Thyroid gland (tissue), 4 donors: ENCODE measurements at regions not wholly inside any gene's neighbourhood (a gene's known extent, or its start where the extent isn't known, plus 50 kb on each side); places are given as distances from the start of the nearest gene placed in this dataset.

Source experiments
- DNase-seq, 2 donors: peaks; one replicate each; pipeline ENCODE4 v3.0.0-alpha.2; 2019
- H3K27ac ChIP-seq, 3 donors: fragments of 200-600 bp; sonication (generic); 1 replicate in 2 of 3; 2 replicates in 1 of 3; pipeline ENCODE4 v1.5.1; 2016 to 2019; ENCODE audit warnings: mild to moderate bottlenecking in 1 of 3, moderate library complexity in 1 of 3
- H3K27me3 ChIP-seq: fragments of 200-600 bp; sonication (generic); one replicate; pipeline ENCODE4 v1.5.1; 2019
- H3K36me3 ChIP-seq, 2 donors: fragments of 200-600 bp; sonication (generic); one replicate each; pipeline ENCODE4 v1.5.1; 2016 to 2019
- H3K4me1 ChIP-seq, 2 donors: fragments of 200-600 bp; sonication (generic); one replicate each; pipeline ENCODE4 v1.5.1; 2017 to 2019
- H3K4me3 ChIP-seq, 3 donors: fragments of 200-600 bp; sonication (generic); replicated peaks in 1 of 3; 1 replicate in 2 of 3; 2 replicates in 1 of 3; pipeline ENCODE4 v1.5.1; 2016; ENCODE audit warnings: mild to moderate bottlenecking in 1 of 3
- H3K9me3 ChIP-seq: fragments of 200-600 bp; sonication (generic); one replicate; pipeline ENCODE4 v1.5.1; 2017
- CTCF ChIP-seq, 6 experiments: fragments of 200-600 bp in 3 of 6; fragments of 450-650 bp in 3 of 6; sonication (generic) in 3 of 6; IDR thresholded peaks; one replicate each; pipeline ENCODE4 v1.5.1; 2016 to 2019; ENCODE audit warnings: antibody characterized with exemption in 6 of 6, mild to moderate bottlenecking in 2 of 6, inconsistent platforms in 1 of 6, moderate library complexity in 1 of 6
- POLR2A ChIP-seq, 2 donors: fragments of 450-650 bp; IDR thresholded peaks; one replicate each; pipeline ENCODE4 v1.6.1; 2017; ENCODE audit warnings: antibody characterized with exemption in 2 of 2, mild to moderate bottlenecking in 2 of 2, moderate library complexity in 1 of 2
- WGBS, 2 donors: methylation state at CpG; one replicate each; pipeline ENCODE4 v1.1.5; 2017; 5-methylcytosine and 5-hydroxymethylcytosine counted together
- intact Hi-C: fragments of 100-400 bp; cut with DNase I; formaldehyde crosslinking; loops from one replicate; pipeline ENCODE4 v1.15.1; 2023

- H3K4me3 ChIP-seq: no peak overlapping the region
- TF ChIP-seq POLR2A (IDR thresholded peaks at IDR 0.05) (no peak), CTCF (IDR thresholded peaks at IDR 0.05) (no peak)
- H3K4me1 ChIP-seq: no peaks in the 10 kb centered on the region
- no peak overlapping the region for H3K27ac ChIP-seq
- no peak for DNase-seq
- no peaks in the 10 kb centered on the region for H3K27me3 ChIP-seq
- intact Hi-C loops: no loop called here
- no peaks in the 10 kb centered on the region for H3K36me3 ChIP-seq
- WGBS, 2 donors: 82 to 92% methylated on average over 2 of the region's 2 CpGs
- no peaks in the 10 kb centered on the region for H3K9me3 ChIP-seq
These were observed 192.9 kb upstream of the HMHB1 start for GRCh38 chr5:143619040-143619439.

DNA sequence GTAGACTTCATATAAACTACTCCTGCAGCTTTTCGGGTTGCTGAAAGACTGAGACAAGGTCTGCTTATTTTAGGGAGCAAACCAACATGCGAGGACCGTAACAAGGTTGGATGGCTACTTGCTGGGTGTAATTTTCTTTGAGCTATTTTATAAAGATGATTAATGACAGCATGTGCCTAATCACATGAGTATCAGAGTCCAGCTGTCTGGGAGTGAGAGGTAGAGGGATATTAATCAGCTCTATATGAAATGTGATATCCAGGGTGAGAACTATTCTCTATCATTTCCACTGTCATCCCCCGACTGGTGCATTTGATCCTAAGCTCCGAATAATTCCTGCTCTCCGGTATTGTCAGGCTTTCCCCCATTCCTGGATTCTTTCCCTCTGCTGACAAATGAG lies 193.8 kb upstream of the HMHB1 start:
- H3K4me1 ChIP-seq: no peaks in the 10 kb centered on the region

GRCh38 chr5:143614831-143615230 lies 197.1 kb upstream of the HMHB1 start:
- no peaks in the 10 kb centered on the region for H3K27me3 ChIP-seq
- H3K27ac ChIP-seq: no peak overlapping the region
- WGBS, 2 donors: 64 to 74% methylated on average over 4 of the region's 4 CpGs
- no peaks in the 10 kb centered on the region for H3K9me3 ChIP-seq
- no peak overlapping the region for H3K4me3 ChIP-seq
- no peaks in the 10 kb centered on the region for H3K36me3 ChIP-seq
- DNase-seq: no peak
- intact Hi-C loops: no loop called here
- no peaks in the 10 kb centered on the region for H3K4me1 ChIP-seq
- no peak for TF ChIP-seq POLR2A (IDR thresholded peaks at IDR 0.05)
- TF ChIP-seq CTCF (IDR thresholded peaks at IDR 0.05): no peak

More for the DNA sequence above, 193.8 kb upstream of the HMHB1 start:
- intact Hi-C loops: no loop called here
- DNase-seq: no peak
- no peaks in the 10 kb centered on the region for H3K36me3 ChIP-seq
- H3K9me3 ChIP-seq: no peaks in the 10 kb centered on the region
- no peak overlapping the region for H3K4me3 ChIP-seq
- no peak overlapping the region for H3K27ac ChIP-seq
- TF ChIP-seq CTCF (IDR thresholded peaks at IDR 0.05) (no peak), POLR2A (IDR thresholded peaks at IDR 0.05) (no peak)
- H3K27me3 ChIP-seq: no peaks in the 10 kb centered on the region
- 78 to 85% methylated on average over 6 of the region's 6 CpGs for WGBS, 2 donors

- WGBS, 2 donors: 95 to 97% methylated on average over 3 of the region's 3 CpGs
- Histone ChIP-seq H3K27me3 (no peaks in the 10 kb centered on the region), H3K4me3 (no peak overlapping the region), H3K27ac (no peak overlapping the region), H3K36me3 (no peaks in the 10 kb centered on the region), H3K9me3 (no peaks in the 10 kb centered on the region), H3K4me1 (no peaks in the 10 kb centered on the region)
- no peak for TF ChIP-seq CTCF (IDR thresholded peaks at IDR 0.05)
- TF ChIP-seq POLR2A (IDR thresholded peaks at IDR 0.05): no peak
- no peak for DNase-seq
- intact Hi-C loops: no loop called here
These were observed 198.6 kb upstream of the HMHB1 start for GRCh38 chr5:143613329-143613728.

GRCh38 chr5:143610946-143611345 lies 201.0 kb upstream of the HMHB1 start:
- H3K36me3 ChIP-seq: no peaks in the 10 kb centered on the region
- TF ChIP-seq CTCF (IDR thresholded peaks at IDR 0.05) (no peak), POLR2A (IDR thresholded peaks at IDR 0.05) (no peak)
- H3K27me3 ChIP-seq: no peaks in the 10 kb centered on the region
- H3K9me3 ChIP-seq: no peaks in the 10 kb centered on the region
- no peak overlapping the region for H3K4me3 ChIP-seq
- no peaks in the 10 kb centered on the region for H3K4me1 ChIP-seq
- no peak overlapping the region for H3K27ac ChIP-seq
- intact Hi-C loops: no loop called here
- 89 to 97% methylated on average over 1 of the region's 1 CpG for WGBS, 2 donors
- DNase-seq: no peak
